HG03439 (cell line): ENCODE measurements at regions not wholly inside any gene's neighbourhood (a gene's known extent, or its start where the extent isn't known, plus 50 kb on each side); places are given as distances from the start of the nearest gene placed in this dataset.
"Not testable (repeated sequence)": the region's sequence is repeated elsewhere in the genome, so short reads cannot be mapped to it uniquely, and the experiment has no call there.

Experiments
- ATAC-seq: cut with Tn5 transposase; IDR thresholded peaks from one replicate; pipeline ENCODE4 v1.9.1; 2021; ENCODE audit warnings: mild to moderate bottlenecking, moderate library complexity; ENCODE audit not compliant: unreplicated experiment

DNA sequence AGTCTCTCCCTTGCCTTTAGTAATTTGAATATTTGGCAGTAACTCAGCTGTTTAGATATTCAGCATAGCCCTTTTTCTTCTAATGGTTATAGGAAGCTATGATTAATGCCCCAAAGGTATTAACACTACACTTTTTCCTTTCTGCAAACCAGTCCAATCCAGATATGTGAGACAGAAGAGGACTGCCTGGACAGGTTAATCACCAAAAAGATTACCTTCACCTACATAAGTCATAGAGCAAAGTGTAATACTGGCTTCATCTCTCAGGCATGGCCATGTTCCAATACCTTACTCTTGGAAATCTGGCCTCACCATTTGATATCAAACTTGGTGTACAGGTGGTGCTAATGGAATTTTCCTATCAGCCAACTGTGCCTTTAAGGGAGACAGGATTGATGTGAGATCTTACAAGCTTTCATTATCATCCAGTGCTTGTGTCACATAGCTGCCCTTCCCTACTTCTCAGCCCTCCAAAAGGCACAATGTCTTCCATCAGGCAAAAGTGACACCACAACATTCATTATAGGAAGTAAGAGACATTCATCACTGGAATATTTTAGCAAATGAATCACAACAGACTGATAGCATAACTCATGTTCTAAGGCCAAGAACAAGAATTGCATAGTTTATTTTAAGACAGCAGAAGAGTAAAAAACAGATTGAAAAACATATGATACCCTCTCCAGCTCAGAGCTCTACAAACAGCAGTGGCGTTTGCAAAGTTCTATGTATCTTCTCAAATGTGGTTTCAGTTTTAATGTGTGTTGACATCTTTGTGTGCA, 91.2 kb upstream of the PAM start:
- ATAC-seq, result no peak

DNA sequence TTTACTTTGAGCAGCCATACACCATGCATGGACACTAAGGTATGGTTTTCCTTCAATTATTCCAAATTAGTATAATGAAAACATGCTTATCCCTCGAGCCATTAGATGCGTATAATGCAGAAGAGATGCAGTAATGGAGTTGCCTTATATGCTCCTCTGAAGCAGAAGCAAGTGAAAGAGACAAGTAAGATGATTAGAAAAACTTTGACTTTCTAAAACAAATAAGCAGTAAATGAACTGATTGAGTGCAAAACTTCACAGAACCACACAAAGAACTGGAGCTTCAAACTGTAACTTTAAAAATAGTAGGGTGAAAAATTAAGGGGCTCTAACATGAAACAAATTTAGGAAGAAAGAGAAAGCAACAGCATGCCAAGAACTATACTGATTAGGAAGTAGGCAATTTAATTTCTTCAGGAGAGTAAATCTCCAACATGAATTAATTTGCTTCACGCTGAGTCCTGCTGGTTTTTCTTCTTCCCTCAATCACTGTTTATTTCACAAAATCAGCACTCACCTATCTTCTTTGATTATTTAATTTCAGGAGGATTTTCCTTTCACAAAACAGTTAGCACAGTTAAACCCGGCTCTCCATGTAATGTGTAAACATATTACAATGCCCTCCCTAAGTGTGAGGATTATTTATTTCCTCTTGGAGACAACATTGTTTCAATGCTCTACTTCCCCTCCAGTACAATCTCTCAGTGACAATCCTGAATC, 90.3 kb upstream of the PAM start:
- ATAC-seq, result no peak

DNA sequence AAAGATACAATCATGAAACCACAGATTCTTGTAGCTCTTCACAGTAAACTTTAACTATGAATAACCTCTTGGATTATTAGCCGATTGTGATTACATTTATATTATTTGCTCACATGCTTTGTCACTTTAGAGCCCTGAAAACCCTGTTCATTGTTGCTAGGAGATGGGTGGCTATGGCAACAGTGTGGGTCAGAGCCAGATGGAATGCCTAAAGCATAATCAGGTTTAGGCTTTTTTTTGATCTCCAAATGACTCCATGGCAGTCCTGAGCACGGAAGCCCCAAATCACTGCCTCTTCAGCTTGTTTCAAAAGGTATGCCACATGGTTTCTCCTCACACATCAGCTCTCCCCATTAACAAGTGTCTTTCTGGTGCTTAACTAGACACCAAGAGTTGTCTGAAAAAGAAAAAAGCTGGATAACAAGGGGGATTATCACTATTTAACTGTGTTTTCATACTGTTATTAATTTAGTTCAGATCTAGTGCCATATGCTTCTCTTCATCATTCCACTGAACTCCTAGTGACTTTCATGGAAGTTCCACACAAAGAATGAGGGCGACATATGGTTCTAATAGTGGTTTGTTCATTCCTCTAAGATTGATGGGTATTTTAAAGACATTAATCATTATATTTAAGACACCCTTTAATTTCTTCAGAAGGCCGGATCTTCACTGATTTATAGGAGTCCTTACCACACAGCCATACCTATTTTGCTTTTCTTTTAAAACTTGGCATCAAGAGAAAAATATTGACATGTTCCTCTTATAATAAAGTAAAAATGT, 88.8 kb upstream of the PAM start:
- ATAC-seq, result no peak

DNA sequence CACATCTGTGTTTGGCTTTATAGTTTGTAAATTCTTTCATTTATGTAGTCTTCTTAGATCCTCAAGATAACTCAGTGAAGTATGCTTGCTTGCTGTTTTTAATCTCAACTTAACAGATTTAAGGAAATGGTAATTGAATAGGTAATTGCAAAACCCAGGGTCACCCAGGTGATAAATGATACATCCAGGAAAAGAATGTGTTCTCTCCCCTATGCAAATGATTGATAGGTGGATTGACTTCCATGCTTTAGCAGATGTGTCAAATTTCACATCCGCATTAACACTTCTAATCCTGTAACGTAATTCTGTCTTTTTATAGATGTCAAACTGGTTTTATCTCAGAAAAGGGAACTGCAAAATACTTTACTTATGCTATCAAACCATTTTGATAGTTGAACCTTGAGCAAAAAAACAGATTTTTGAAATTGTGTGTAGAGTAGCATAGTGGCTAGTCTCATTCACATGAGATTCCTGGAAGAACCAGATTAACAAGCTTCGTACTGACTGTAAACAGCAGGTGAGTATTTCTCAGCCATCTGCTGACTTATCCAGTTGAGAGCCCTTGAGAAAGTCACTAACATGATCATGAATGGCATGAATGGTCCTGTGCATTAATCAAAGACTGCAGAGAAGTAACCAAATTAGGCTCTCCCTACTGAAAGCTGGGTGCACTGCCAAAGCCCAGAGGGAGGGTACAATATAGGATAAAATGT, 86.7 kb upstream of the PAM start:
- ATAC-seq, result no peak

DNA sequence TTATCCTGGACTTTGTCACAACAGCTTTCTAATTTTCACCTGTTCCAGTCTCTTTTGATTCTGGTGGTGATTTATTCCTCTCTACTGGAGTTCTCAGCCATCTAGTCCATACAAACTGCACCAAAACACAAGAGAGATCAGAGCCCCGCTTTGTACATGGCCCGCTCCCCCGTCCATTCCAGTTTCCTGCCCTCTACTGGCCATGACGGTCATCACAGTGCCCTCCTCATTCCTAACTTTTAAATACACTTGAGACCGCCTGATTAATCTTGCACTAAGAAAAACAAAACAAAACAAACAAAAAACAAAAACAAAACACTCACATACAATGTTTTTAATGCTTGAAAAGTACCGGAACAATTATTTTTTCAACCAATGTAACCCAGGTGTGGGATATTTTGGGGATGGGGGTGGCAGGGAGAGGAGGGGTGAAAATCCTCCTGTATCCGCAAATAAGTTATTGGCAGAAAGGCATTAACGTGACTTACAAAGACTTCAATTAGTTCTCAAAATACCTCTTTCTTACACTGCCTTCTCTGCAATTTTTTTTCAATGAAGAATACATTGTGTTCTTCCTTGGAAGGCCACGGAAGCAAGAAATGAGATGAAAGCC, 84.8 kb upstream of the PAM start:
- ATAC-seq, result no peak

DNA sequence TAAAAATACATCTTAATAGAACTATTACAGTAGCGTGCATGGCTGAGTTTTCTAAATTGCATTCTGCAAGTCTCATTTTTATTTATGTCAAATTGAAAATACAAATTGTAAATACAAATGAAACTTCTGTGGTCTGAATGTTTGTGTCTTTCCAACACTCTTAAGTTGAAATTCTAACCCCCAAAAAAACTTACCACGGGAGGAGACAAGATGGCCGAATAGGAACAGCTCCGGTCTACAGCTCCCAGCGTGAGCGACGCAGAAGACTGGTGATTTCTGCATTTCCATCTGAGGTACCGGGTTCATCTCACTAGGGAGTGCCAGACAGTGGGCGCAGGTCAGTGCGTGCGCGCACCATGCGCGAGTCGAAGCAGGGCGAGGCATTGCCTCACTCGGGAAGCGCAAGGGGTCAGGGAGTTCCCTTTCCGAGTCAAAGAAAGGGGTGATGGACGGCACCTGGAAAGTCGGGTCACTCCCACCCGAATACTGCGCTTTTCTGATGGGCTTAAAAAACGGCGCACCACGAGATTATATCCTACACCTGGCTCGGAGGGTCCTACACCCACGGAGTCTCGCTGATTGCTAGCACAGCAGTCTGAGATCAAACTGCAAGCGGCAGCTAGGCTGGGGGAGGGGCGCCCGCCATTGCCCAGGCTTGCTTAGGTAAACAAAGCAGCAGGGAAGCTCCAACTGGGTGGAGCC, 83.9 kb upstream of the PAM start:
- not testable (repeated sequence) for ATAC-seq

DNA sequence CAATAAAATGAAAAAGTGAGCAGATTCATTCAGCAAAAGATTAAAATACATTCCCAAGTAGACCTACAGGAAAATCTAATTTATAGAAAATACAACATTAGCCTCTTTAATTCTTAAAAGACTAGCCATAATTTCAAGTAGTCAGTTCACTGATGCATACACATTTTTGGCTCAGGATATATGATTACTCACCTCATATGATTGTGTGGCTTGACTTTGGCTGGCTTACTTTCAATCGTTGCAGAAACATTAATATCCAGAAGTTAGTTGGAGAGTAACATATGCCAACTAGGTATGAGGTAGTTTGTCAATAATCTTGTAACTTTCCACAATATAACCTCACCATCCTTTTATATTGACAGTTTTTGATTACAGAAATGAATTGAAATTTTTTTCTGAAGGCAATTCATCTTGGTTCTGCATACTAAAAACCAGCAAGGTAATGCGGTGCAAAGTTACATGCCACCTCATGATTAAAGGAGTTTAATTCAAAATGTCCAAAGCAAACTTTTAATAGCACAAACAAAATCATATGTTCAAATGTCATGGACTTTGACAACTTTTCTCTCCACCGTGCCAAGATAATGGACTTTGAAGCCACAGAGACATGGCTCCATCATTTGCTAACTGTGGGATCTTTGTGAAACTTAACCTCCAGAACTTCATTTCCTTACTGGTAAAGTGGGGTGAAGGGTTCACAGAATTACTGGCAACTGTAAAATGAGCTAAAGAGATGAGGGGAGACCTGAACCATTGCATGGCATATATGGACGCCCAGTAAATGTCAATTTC, 76.6 kb upstream of the PAM start:
- ATAC-seq, result no peak

DNA sequence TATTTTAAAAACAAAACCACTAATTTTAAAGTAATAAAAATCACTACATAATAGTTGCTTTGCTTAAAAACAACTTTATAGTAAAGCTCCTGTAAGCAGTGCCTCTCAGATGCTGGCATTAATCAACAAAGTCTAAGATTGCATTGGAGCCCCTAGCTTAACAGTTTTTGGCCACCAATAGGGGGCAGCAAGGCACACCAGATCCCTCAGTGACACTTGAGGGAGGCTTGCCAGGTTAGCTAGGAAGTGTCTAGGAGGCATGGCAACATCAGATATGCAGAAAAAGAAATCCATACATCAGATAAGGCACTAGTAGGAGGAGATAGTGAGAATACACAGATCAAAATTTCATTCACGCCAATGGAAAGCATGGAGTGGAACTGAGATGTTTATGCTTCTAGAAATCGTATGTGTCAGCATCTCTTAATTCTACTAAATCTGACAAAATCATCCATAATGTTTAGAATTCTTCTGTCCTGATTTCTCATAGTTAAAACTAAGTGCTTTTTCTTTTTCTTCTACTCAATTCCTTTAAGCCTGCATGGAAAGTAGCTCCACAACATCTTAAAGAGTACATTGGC, 73.6 kb upstream of the PAM start:
- peak; percentile 96 for ATAC-seq

DNA sequence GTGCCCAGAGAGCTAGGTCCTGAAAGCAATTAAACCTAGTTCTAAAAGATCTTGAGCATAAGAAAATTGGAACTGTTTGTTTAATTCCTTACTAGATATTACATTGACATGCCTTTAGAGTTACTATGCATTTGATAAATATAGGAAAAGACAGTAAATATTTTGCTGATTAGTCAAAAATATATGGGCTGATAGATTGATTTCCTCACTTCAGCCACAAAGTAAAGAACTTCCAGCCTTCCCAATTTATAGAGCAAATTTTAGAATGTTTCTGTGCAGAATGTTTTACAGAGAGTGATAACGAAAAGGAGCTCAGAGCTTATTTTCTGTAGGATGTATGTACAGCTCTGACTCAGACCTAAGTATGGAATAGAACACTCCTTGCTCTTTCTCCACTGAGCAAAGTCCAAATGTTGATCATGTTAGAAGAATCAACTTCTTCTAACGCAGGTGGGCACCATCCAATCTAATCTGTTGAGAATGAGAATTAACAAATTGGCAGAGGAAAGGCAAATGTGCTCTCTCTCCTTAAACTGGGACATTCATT, 72.9 kb upstream of the PAM start:
- ATAC-seq, result no peak

DNA sequence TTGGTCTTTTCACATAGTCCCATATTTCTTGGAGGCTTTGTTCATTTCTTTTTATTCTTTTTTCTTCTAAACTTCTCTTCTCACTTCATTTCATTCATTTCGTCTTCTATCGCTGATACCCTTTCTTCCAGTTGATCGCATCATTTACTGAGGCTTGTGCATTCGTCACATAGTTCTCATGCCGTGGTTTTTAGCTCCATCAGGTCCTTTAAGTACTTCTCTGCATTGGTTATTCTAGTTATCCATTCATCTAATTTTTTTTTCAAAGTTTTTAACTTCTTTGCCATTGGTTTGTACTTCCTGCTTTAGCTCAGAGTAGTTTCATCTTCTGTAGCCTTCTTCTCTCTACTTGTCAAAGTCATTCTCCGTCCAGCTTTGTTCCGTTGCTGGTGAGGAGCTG, 67.0 kb upstream of the PAM start:
- ATAC-seq, result not testable (repeated sequence)

DNA sequence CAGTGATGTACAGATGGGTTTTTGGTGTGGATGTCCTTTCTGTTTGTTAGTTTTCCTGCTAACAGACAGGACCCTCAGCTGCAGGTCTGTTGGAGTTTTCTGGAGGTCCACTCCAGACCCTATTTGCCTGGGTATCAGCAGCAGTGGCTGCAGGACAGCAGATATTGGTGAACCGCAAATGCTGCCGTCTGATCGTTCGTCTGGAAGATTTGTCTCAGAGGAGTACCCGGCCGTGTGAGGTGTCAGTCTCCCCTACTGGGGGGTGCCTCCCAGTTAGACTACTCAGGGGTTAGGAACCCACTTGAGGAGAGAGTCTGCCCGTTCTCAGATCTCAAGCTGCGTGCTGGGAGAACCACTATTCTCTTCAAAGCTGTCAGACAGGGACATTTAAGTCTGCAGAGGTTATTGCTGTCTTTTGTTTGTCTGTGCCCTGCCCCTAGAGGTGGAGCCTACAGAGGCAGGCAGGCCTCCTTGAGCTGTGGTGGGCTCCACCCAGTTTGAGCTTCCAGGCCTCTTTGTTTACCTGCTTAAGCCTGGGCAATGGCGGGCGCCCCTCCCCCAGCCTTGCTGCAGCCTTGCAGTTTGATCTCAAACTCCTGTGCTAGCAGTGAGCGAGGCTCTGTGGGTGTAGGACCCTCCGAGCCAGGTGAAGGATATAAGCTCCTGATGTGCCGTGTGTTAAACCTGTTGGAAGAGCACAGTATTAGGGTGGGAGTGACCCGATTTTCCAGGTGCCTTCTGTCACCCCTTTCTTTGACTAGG, 66.3 kb upstream of the PAM start:
- ATAC-seq, result not testable (repeated sequence)

DNA sequence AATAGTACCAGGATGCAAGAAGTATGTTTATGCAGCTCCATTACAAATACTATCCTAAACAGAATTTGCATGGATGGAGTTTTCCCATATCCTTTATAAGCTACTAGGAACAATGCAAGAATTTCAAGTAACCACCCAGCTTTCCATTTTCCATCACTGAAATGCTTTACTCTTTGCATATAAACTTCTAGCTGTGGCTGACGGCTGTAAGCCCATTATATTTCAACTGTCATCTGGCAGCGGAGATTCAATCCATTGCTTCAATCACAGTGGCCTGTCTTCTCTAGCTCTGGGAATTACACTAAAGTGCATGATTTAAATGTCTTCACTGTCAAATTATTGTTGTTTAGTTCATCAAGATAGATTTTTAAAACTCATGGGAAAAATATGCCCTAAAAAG, 64.2 kb upstream of the PAM start:
- no peak for ATAC-seq

DNA sequence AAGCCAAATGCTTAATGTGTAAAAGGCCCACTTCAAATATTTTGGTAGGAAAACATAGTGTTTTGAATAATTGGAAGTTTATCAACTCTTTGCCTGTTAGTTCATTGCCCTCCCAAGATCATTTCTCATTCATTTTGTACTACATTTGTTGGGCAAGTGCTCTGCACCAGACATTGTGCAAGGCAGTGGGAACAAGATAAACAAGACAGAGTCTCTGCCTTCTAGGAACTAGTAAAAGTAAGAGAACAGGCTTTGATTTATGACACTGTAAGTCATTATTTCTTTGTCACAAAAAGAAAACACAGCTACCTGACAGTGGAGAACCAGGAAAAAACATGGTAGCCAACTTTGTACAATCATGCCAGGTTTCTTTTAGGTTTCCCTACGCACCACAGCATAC, 63.7 kb upstream of the PAM start:
- no peak for ATAC-seq

DNA sequence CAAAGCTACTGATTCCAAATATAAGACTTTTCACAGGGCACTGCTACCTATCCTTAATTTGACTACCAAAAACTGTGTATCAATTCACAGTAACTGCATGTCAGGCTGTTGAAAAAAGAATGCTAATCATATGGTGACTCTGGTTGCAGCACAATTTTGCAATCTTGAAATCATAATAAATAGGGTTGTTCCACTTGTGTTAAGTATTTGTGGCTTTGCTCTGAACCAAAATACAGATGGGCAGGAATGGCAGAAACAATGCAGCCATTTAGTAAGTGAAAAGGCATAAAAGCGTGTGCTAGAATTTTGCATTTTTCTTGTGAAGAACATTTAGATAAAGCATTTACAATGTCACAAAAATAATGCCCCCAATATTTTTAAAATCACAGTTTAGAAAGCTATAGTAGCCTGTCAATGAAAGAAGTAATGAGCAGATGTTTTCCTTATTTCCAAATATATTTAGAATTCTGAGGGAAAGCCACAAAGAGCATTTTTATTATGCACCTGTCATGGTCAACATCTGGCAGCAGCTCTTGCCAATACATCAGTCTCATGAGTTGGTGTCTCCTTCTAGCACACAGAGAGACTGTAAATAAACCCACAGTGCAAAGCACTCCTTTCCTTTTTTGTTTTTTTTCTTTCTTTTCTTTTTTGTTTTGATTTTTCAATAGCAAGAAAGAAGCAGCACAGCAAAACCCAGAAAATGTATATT, 54.8 kb upstream of the PAM start:
- ATAC-seq, result no peak

DNA sequence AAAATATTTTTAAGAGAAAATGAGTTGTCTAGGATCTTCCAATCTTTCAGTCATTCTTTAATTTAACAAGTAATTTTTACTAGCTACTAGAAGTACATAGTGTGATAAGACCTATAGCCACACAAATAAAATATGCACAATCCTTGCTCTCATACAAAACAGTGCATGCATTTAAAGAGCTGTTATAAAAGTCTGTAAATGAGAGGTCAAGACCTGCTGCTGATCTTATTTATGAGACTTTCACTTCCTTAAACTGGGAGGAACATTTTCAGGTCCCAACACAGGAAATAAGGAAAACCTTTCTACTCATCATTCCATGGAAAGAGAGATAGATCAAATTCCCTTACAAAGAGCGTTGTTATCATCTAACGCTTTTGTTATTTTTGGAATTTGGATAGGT, 54.2 kb upstream of the PAM start:
- ATAC-seq, result no peak

DNA sequence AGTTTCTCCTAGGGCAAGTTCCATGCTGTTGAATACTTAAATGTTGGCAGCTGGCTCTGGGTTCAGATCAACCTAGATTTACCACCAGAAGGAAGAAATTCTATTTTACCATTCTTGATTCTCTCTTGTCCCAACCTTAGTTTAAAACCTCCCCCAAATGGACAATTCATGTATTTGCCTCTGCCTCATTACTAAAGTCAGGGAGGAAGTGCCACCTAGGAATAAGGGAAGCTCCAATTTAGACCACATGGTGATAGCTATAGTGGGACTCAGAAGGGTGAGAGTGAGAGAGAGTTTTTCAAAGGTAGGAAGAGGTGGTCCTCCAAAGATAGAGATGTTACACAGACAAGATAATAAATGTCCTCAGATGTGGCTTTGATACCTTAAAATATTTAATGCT, 53.4 kb upstream of the PAM start:
- ATAC-seq, result no peak
